ENCODE measurements at regions not wholly inside any gene's neighbourhood (a gene's known extent, or its start where the extent isn't known, plus 50 kb on each side); places are given as distances from the start of the nearest gene placed in this dataset.

DNA sequence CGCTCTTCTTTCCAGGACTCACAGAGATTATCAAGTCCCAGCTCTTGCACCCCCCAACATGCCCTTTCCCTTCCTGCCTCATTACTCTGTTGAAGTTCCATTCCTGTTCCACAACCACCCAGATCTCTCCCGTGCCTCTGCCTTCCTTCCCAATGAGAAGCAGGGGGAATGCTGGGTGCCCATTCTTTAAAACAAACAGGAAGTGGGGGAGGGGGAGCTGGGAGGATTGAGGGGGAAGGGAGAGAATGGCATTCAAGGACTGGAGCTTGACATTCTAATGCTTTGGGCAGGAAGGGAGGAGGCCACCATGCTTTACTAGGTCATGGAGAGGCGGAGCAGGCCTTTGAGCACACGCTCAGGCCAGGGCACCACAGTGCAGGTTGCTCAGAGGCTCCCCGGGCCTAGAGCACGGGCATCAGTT lies 150.3 kb upstream of the IRF2BP2 start:
- RAD21 ChIA-PET (ENCODE audit: low non-redundant PET in 1 of 2, low total read pairs in 2 of 2, uncharacterized antibody in 2 of 2, unreplicated experiment in 2 of 2): interaction anchor here in 1 of 2 experiments (0.7 kb wide), 1 partner anchor 657 kb away, joined by 3 read pairs; no protein-coding TSS in a partner anchor

DNA sequence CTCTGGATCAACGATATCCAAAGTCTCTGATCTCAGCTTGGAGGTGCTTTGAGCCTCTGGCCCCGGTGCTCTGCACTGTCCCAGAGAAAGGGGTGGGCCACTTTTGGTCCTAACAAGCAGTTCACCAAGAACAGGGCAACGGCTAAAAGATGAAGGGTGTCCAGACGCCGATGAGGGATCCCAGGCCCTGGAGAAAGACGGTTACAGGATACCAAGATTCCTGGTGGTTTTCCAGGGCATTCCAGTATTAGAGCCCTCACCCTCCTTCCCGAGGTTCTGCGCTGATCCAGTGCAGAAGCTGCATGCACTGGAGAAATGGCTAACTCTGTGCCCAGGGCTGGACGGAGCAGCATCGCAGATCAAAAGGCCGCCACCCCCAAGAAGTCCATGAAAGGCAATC lies 149.9 kb upstream of the IRF2BP2 start:
- no peaks in the 10 kb centered on the region for H3K9me2 ChIP-seq (ENCODE audit: insufficient read depth)
- no peak overlapping the region for H3K4me3 ChIP-seq (replicated peaks in 1 of 2; ENCODE audit: low read depth in 1 of 2, low read length in 2 of 2)
- H3K9ac ChIP-seq (ENCODE audit: low read length): no peak overlapping the region
- no peak for DNase-seq (ENCODE audit: low read depth, low spot score)
- H3K27me3 ChIP-seq (ENCODE audit: insufficient read depth, low read length): 0 out of 2 replicates have a peak, but pooled peaks cover 4% of the 10 kb centered on the region
- H3K36me3 ChIP-seq (ENCODE audit: control insufficient read depth in 1 of 2, insufficient read depth in 2 of 2, low read length in 2 of 2): no peaks in the 10 kb centered on the region
- ChIA-PET RAD21 (ENCODE audit: low non-redundant PET in 1 of 2, low total read pairs in 2 of 2, uncharacterized antibody in 2 of 2, unreplicated experiment in 2 of 2) (interaction anchor here in 1 of 2 experiments (0.7 kb wide), 1 partner anchor 657 kb away, joined by 3 read pairs; no protein-coding TSS in a partner anchor), CTCF (no interaction called here), POLR2A (no interaction called here)
- no peak for ATAC-seq
- H4K20me1 ChIP-seq (ENCODE audit: insufficient read depth): no peaks in the 10 kb centered on the region
- H2AFZ ChIP-seq (ENCODE audit: low read depth, low read length, poor library complexity, severe bottlenecking): no peak overlapping the region
- H3K9me3 ChIP-seq (ENCODE audit: control insufficient read depth in 1 of 2, insufficient read depth in 1 of 2, low read depth in 1 of 2, low read length in 2 of 2): no peaks in the 10 kb centered on the region
- no peak overlapping the region for H3K27ac ChIP-seq (ENCODE audit: low read depth, low read length)
- H3K4me2 ChIP-seq (ENCODE audit: low read length): no peak overlapping the region
- no peaks in the 10 kb centered on the region for H3K79me2 ChIP-seq (ENCODE audit: insufficient read depth, low read length)
- peaks cover 0 to 8% of the 10 kb centered on the region in 2 experiments; a peak in 2 of 4 replicates for H3K4me1 ChIP-seq (ENCODE audit: control insufficient read depth in 1 of 2, insufficient read depth in 2 of 2, low read length in 2 of 2)
- intact Hi-C loops (cut with micrococcal nuclease): no loop called here
- TF ChIP-seq SP1 (IDR thresholded peaks at IDR 0.05; ENCODE audit: low read depth) (no peak), CBX3 (IDR thresholded peaks at IDR 0.05; ENCODE audit: low read depth) (no peak), EZH2 (IDR thresholded peaks at IDR 0.05) (no peak), JUND (IDR thresholded peaks at IDR 0.05) (no peak), YY1 (IDR thresholded peaks at IDR 0.05; ENCODE audit: extremely low read depth, insufficient replicate concordance, low read depth, low read length) (no peak), POLR2A (IDR thresholded peaks at IDR 0.05; ENCODE audit: borderline replicate concordance, extremely low read depth, insufficient read depth, insufficient read length) (no peak), EZH2phosphoT487 (IDR thresholded peaks at IDR 0.05; ENCODE audit: borderline replicate concordance) (no peak), ZNF274 (IDR thresholded peaks at IDR 0.05; ENCODE audit: low read depth, low read length) (no peak), CEBPB (IDR thresholded peaks at IDR 0.05; ENCODE audit: low read depth) (no peak), SRF (IDR thresholded peaks at IDR 0.05; ENCODE audit: low read depth) (no peak), EGR1 (IDR thresholded peaks at IDR 0.05; ENCODE audit: low read depth) (no peak)
- TF ChIP-seq, protein P1, sequence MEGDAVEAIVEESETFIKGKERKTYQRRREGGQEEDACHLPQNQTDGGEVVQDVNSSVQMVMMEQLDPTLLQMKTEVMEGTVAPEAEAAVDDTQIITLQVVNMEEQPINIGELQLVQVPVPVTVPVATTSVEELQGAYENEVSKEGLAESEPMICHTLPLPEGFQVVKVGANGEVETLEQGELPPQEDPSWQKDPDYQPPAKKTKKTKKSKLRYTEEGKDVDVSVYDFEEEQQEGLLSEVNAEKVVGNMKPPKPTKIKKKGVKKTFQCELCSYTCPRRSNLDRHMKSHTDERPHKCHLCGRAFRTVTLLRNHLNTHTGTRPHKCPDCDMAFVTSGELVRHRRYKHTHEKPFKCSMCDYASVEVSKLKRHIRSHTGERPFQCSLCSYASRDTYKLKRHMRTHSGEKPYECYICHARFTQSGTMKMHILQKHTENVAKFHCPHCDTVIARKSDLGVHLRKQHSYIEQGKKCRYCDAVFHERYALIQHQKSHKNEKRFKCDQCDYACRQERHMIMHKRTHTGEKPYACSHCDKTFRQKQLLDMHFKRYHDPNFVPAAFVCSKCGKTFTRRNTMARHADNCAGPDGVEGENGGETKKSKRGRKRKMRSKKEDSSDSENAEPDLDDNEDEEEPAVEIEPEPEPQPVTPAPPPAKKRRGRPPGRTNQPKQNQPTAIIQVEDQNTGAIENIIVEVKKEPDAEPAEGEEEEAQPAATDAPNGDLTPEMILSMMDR (IDR thresholded peaks at IDR 0.05 in 2 of 3, conservative IDR thresholded peaks at IDR 0.05 in 1 of 3; ENCODE audit: borderline replicate concordance in 1 of 3, insufficient read depth in 1 of 3, low read depth in 2 of 3, low read length in 2 of 3): no peak
- TF ChIP-seq, protein P2, sequence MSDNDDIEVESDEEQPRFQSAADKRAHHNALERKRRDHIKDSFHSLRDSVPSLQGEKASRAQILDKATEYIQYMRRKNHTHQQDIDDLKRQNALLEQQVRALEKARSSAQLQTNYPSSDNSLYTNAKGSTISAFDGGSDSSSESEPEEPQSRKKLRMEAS (IDR thresholded peaks at IDR 0.05): no peak
- BruUV-seq (replicated peaks): no TSS peak

More for the DNA sequence above, 150.3 kb upstream of the IRF2BP2 start:
- Histone ChIP-seq H3K4me2 (ENCODE audit: low read length) (peak overlapping the region; percentile 19; the same call in 1 of the 2 replicates), H3K9ac (ENCODE audit: low read length) (no peak overlapping the region), H2AFZ (ENCODE audit: low read depth, low read length, poor library complexity, severe bottlenecking) (no peak overlapping the region), H3K79me2 (ENCODE audit: insufficient read depth, low read length) (no peaks in the 10 kb centered on the region), H3K27me3 (ENCODE audit: insufficient read depth, low read length) (0 out of 2 replicates have a peak, but pooled peaks cover 4% of the 10 kb centered on the region), H3K36me3 (ENCODE audit: control insufficient read depth in 1 of 2, insufficient read depth in 2 of 2, low read length in 2 of 2) (no peaks in the 10 kb centered on the region), H3K27ac (ENCODE audit: low read depth, low read length) (no peak overlapping the region), H3K4me3 (replicated peaks in 1 of 2; ENCODE audit: low read depth in 1 of 2, low read length in 2 of 2) (no peak overlapping the region), H3K4me1 (ENCODE audit: control insufficient read depth in 1 of 2, insufficient read depth in 2 of 2, low read length in 2 of 2) (peaks cover 0 to 8% of the 10 kb centered on the region in 2 experiments; a peak in 2 of 4 replicates), H3K9me3 (ENCODE audit: control insufficient read depth in 1 of 2, insufficient read depth in 1 of 2, low read depth in 1 of 2, low read length in 2 of 2) (no peaks in the 10 kb centered on the region), H3K9me2 (ENCODE audit: insufficient read depth) (no peaks in the 10 kb centered on the region), H4K20me1 (ENCODE audit: insufficient read depth) (no peaks in the 10 kb centered on the region)
- DNase-seq (ENCODE audit: low read depth, low spot score) (no peak), ATAC-seq (no peak)
- intact Hi-C loops (cut with micrococcal nuclease): no loop called here
- BruUV-seq (replicated peaks): no TSS peak
- ChIA-PET POLR2A (no interaction called here), CTCF (no interaction called here)
- no peak for TF ChIP-seq POLR2A (IDR thresholded peaks at IDR 0.05; ENCODE audit: borderline replicate concordance, extremely low read depth, insufficient read depth, insufficient read length)
- TF ChIP-seq, protein P3, sequence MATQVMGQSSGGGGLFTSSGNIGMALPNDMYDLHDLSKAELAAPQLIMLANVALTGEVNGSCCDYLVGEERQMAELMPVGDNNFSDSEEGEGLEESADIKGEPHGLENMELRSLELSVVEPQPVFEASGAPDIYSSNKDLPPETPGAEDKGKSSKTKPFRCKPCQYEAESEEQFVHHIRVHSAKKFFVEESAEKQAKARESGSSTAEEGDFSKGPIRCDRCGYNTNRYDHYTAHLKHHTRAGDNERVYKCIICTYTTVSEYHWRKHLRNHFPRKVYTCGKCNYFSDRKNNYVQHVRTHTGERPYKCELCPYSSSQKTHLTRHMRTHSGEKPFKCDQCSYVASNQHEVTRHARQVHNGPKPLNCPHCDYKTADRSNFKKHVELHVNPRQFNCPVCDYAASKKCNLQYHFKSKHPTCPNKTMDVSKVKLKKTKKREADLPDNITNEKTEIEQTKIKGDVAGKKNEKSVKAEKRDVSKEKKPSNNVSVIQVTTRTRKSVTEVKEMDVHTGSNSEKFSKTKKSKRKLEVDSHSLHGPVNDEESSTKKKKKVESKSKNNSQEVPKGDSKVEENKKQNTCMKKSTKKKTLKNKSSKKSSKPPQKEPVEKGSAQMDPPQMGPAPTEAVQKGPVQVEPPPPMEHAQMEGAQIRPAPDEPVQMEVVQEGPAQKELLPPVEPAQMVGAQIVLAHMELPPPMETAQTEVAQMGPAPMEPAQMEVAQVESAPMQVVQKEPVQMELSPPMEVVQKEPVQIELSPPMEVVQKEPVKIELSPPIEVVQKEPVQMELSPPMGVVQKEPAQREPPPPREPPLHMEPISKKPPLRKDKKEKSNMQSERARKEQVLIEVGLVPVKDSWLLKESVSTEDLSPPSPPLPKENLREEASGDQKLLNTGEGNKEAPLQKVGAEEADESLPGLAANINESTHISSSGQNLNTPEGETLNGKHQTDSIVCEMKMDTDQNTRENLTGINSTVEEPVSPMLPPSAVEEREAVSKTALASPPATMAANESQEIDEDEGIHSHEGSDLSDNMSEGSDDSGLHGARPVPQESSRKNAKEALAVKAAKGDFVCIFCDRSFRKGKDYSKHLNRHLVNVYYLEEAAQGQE (IDR thresholded peaks at IDR 0.05; ENCODE audit: low read depth): no peak
